ENCODE measurements at regions not wholly inside any gene's neighbourhood (a gene's known extent, or its start where the extent isn't known, plus 50 kb on each side); places are given as distances from the start of the nearest gene placed in this dataset.

DNA sequence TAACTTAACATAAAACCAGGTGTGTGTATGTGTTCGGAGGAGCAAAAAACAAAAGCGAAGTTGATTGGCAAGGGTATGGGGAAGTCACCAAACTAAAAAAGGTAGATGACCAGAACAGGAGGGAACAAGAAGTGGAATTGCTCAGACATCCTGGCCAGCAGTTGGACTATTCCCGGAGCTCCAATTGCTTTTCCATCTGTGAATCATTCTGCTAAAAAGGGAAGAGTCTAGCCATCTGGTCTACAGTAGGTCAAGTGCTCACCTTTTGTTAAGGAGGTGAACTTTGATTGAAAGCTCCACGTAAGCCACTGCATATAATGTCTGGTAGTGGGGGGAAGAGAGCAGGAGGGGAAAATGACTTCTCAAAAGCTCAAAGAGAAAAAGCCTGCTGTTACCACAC, 50.0 kb upstream of the BET1 start:
- Histone ChIP-seq H3K4me3 (no peak overlapping the region), H3K9me3 (no peaks in the 10 kb centered on the region), H3K27ac (no peak overlapping the region), H3K4me1 (no peaks in the 10 kb centered on the region), H3K36me3 (no peaks in the 10 kb centered on the region), H3K27me3 (no peaks in the 10 kb centered on the region)
- intact Hi-C loops (cut with DNase I), result no loop called here
- DNase-seq (ENCODE audit: low spot score in 2 of 2), result no peak
- TF ChIP-seq, protein P1, sequence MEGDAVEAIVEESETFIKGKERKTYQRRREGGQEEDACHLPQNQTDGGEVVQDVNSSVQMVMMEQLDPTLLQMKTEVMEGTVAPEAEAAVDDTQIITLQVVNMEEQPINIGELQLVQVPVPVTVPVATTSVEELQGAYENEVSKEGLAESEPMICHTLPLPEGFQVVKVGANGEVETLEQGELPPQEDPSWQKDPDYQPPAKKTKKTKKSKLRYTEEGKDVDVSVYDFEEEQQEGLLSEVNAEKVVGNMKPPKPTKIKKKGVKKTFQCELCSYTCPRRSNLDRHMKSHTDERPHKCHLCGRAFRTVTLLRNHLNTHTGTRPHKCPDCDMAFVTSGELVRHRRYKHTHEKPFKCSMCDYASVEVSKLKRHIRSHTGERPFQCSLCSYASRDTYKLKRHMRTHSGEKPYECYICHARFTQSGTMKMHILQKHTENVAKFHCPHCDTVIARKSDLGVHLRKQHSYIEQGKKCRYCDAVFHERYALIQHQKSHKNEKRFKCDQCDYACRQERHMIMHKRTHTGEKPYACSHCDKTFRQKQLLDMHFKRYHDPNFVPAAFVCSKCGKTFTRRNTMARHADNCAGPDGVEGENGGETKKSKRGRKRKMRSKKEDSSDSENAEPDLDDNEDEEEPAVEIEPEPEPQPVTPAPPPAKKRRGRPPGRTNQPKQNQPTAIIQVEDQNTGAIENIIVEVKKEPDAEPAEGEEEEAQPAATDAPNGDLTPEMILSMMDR (IDR thresholded peaks at IDR 0.05), result no peak

DNA sequence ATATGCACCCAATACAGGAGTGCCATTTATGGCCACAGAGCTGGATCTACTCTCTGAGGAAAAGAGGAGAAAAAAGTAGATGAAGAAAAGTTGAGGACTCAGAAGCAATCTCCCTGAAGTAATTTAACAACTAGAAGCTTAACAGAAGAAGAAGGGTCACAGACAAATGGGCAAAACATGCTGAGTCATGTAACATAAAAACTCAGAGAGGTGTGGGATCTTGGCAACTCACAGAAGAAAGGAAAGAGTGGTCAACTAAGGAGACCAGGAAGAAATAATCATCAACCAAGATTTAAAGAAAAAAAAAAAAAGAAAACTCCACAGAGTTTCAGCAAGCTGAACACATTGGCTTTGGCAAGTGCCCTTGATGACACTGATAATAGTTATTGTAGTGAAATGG, 51.8 kb upstream of the BET1 start:
- no peaks in the 10 kb centered on the region for H3K4me1 ChIP-seq
- TF ChIP-seq, protein P1 (IDR thresholded peaks at IDR 0.05), result no peak
- no peak overlapping the region for H3K4me3 ChIP-seq
- no peak overlapping the region for H3K27ac ChIP-seq
- H3K36me3 ChIP-seq, result no peaks in the 10 kb centered on the region
- H3K27me3 ChIP-seq, result no peaks in the 10 kb centered on the region
- no peaks in the 10 kb centered on the region for H3K9me3 ChIP-seq
- intact Hi-C loops (cut with DNase I), result no loop called here
- DNase-seq (ENCODE audit: low spot score in 2 of 2), result no peak

DNA sequence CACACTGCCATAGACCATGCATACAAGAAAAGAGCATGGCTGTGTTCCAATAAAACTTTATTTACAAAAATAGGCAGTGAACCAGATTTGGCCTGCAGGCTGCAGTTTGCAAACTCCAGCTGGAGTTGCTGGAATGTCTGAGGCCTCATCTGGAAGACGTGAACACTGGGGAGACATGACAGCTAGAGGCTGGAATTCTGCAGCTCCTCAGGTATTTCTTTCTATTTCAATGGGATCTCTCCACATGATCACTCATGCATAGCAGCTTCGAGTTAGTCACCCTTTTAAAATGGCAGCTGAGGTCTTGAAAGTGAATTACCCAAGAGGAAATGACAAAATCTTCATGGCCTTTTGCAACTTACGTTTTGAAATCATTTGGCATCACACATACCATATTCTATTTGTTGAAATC, 52.6 kb upstream of the BET1 start:
- intact Hi-C loops (cut with DNase I), result no loop called here
- H3K9me3 ChIP-seq, result no peaks in the 10 kb centered on the region
- no peaks in the 10 kb centered on the region for H3K27me3 ChIP-seq
- DNase-seq (ENCODE audit: low spot score in 2 of 2), result no peak
- no peak overlapping the region for H3K4me3 ChIP-seq
- TF ChIP-seq, protein P1 (IDR thresholded peaks at IDR 0.05), result no peak
- H3K36me3 ChIP-seq, result no peaks in the 10 kb centered on the region
- no peaks in the 10 kb centered on the region for H3K4me1 ChIP-seq
- H3K27ac ChIP-seq, result no peak overlapping the region

DNA sequence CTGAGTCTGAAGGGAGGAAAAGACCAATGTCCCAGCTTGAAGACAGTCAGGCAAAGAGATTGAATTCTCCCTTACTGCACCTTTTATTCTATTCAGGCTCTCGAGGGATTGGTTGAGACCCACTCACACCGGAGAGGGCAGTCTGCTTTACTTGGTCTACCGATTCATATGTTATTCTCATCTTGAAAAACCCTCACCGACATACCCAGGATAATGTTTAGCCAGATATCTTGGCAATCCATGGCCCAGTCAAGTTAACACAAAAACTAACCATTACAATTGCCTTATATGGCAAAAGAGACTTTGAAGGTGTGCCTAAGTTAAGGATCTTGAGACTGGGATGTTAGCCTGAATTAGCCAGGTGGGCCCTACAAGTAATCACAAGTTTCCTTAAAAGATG, 53.8 kb upstream of the BET1 start:
- Histone ChIP-seq H3K4me3 (no peak overlapping the region), H3K36me3 (no peaks in the 10 kb centered on the region), H3K27me3 (no peaks in the 10 kb centered on the region), H3K27ac (no peak overlapping the region), H3K9me3 (no peaks in the 10 kb centered on the region), H3K4me1 (no peaks in the 10 kb centered on the region)
- intact Hi-C loops (cut with DNase I), result no loop called here
- TF ChIP-seq, protein P1 (IDR thresholded peaks at IDR 0.05), result no peak
- DNase-seq (ENCODE audit: low spot score in 2 of 2), result no peak

DNA sequence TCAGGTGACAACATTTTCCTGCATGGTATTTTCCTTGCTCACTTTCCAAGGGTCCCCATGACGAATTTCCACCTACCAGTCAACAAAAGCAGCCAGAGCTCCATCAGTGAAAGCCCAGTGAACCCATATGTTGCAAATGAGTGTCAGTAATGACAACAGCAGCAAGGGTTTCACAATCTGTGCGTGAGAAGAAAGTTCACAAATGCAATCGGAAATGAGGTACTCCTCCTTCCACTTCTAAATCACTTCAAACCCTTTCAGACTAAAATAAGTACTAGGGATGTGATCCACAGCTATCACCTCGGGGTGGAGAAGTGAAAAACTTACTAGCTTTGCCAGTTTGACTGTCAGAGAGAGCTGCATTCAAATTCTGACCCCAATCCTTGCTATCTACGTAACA, 55.6 kb upstream of the BET1 start:
- Histone ChIP-seq H3K4me1 (no peaks in the 10 kb centered on the region), H3K27ac (no peak overlapping the region), H3K27me3 (no peaks in the 10 kb centered on the region), H3K9me3 (no peaks in the 10 kb centered on the region), H3K4me3 (no peak overlapping the region), H3K36me3 (no peaks in the 10 kb centered on the region)
- intact Hi-C loops (cut with DNase I), result no loop called here
- no peak for DNase-seq (ENCODE audit: low spot score in 2 of 2)
- TF ChIP-seq, protein P1 (IDR thresholded peaks at IDR 0.05), result no peak

DNA sequence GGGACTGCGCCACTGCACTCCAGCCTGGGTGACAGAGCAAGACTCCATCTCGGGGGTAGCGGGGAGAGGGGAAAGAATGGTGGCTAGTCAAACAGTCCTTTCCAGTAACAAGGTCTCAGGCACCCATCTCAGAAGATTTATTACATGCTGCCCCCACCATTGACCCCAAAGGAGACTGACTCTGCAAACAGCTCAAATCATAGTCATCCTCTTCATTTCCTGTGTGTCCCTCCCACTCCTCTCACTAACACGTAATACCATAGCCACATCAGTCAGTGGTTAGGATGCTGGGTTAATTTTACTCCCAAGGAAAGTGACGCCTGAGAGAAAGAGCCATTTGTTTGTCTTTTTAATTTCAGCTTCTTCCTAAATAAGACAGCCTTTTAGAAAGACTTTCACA, 56.6 kb upstream of the BET1 start:
- H3K36me3 ChIP-seq, result no peaks in the 10 kb centered on the region
- TF ChIP-seq, protein P1 (IDR thresholded peaks at IDR 0.05), result no peak
- no peak overlapping the region for H3K27ac ChIP-seq
- H3K4me3 ChIP-seq, result no peak overlapping the region
- no peak for DNase-seq (ENCODE audit: low spot score in 2 of 2)
- intact Hi-C loops (cut with DNase I), result no loop called here
- H3K9me3 ChIP-seq, result no peaks in the 10 kb centered on the region
- no peaks in the 10 kb centered on the region for H3K27me3 ChIP-seq
- no peaks in the 10 kb centered on the region for H3K4me1 ChIP-seq

Measured in ascending aorta (tissue), 2 donors.